Esophagus muscularis mucosa (tissue), 4 donors: ENCODE measurements at regions not wholly inside any gene's neighbourhood (a gene's known extent, or its start where the extent isn't known, plus 50 kb on each side); places are given as distances from the start of the nearest gene placed in this dataset.

Experiments
- DNase-seq: peaks from one replicate; pipeline ENCODE4 v3.0.0-alpha.2; 2017; ENCODE audit errors: extremely low spot score
- H3K27ac ChIP-seq, 4 donors: fragments of 200-600 bp; sonication (generic); replicated peaks in 1 of 4; 1 replicate in 3 of 4; 2 replicates in 1 of 4; pipeline ENCODE4 v1.5.1; 2016 to 2019; ENCODE audit warnings: mild to moderate bottlenecking in 1 of 4
- H3K27me3 ChIP-seq, 4 donors: fragments of 200-600 bp; sonication (generic); one replicate each; pipeline versions ENCODE4 v1.5.1 to v1.6.0; 2016 to 2019
- H3K36me3 ChIP-seq, 4 donors: fragments of 200-600 bp; sonication (generic); one replicate each; pipeline ENCODE4 v1.5.1; 2016 to 2019
- H3K4me1 ChIP-seq, 4 donors: fragments of 200-600 bp; sonication (generic); one replicate each; pipeline ENCODE4 v1.5.1; 2016 to 2019
- H3K4me3 ChIP-seq, 4 donors: fragments of 200-600 bp; sonication (generic); 1 replicate in 2 of 4; 2 replicates in 2 of 4; pipeline ENCODE4 v1.5.1; 2016 to 2019; ENCODE audit warnings: mild to moderate bottlenecking in 4 of 4, moderate library complexity in 1 of 4
- H3K9me3 ChIP-seq, 4 donors: fragments of 200-600 bp; sonication (generic); 1 replicate in 3 of 4; 2 replicates in 1 of 4; pipeline ENCODE4 v1.5.1; 2016 to 2019
- CTCF ChIP-seq, 3 experiments: fragments of 200-600 bp in 2 of 3; fragments of 450-650 bp in 1 of 3; sonication (generic) in 2 of 3; IDR thresholded peaks; one replicate each; pipeline ENCODE4 v1.5.1; 2017 to 2019; ENCODE audit warnings: antibody characterized with exemption in 3 of 3, mild to moderate bottlenecking in 2 of 3, moderate library complexity in 1 of 3
- EP300 ChIP-seq: sonication (generic); formaldehyde crosslinking; IDR thresholded peaks from one replicate; pipeline ENCODE4 v1.6.1; 2017; ENCODE audit warnings: antibody characterized with exemption
- POLR2A ChIP-seq: fragments of 450-650 bp; IDR thresholded peaks from one replicate; pipeline ENCODE4 v1.6.1; 2017; ENCODE audit warnings: antibody characterized with exemption, moderate library complexity, mild to moderate bottlenecking, low read depth
- POLR2AphosphoS5 ChIP-seq, 2 donors: sonication (generic); formaldehyde crosslinking; IDR thresholded peaks; one replicate each; pipeline ENCODE4 v1.6.1; 2017; ENCODE audit warnings: antibody characterized with exemption in 2 of 2
- WGBS: methylation state at CpG from one replicate; pipeline ENCODE4 v1.1.5; 2018; 5-methylcytosine and 5-hydroxymethylcytosine counted together
- intact Hi-C: fragments of 100-400 bp; cut with DNase I; formaldehyde crosslinking; loops from one replicate; pipeline ENCODE4 v1.15.1; 2023

- intact Hi-C loops = no loop called here
- Histone ChIP-seq H3K27ac (no peak overlapping the region), H3K36me3 (no peaks in the 10 kb centered on the region), H3K4me3 (no peak overlapping the region), H3K4me1 (no peaks in the 10 kb centered on the region), H3K9me3 (no peaks in the 10 kb centered on the region), H3K27me3 (peaks cover 0 to 32% (median 2%) of the 10 kb centered on the region in 4 donors)
- TF ChIP-seq POLR2AphosphoS5 (IDR thresholded peaks at IDR 0.05) (no peak), POLR2A (no peak), EP300 (no peak), CTCF (IDR thresholded peaks at IDR 0.05) (no peak)
- 88% methylated on average over 11 of the region's 15 CpGs for WGBS
- no peak for DNase-seq
Measured at GRCh38 chr7:156094350-156095146, 282.3 kb upstream of the SHH start.

GRCh38 chr7:156092307-156092706, 280.0 kb upstream of the SHH start:
- intact Hi-C loops = no loop called here

GRCh38 chr7:156091519-156092080, 279.3 kb upstream of the SHH start:
- Histone ChIP-seq H3K4me3 (no peak overlapping the region), H3K36me3 (no peaks in the 10 kb centered on the region), H3K9me3 (no peaks in the 10 kb centered on the region), H3K27me3 (peaks cover 0 to 32% (median 2%) of the 10 kb centered on the region in 4 donors), H3K27ac (no peak overlapping the region), H3K4me1 (no peaks in the 10 kb centered on the region)
- no peak for DNase-seq
- intact Hi-C loops = no loop called here
- no peak for TF ChIP-seq POLR2AphosphoS5 (IDR thresholded peaks at IDR 0.05)
- no peak for TF ChIP-seq CTCF (IDR thresholded peaks at IDR 0.05)
- no peak for TF ChIP-seq POLR2A
- no peak for TF ChIP-seq EP300
- 66% methylated on average over 4 of the region's 10 CpGs for WGBS

More at GRCh38 chr7:156092307-156092706, 280.0 kb upstream of the SHH start:
- Histone ChIP-seq H3K9me3 (no peaks in the 10 kb centered on the region), H3K36me3 (no peaks in the 10 kb centered on the region), H3K4me3 (no peak overlapping the region), H3K27ac (no peak overlapping the region), H3K27me3 (peaks cover 0 to 32% (median 2%) of the 10 kb centered on the region in 4 donors), H3K4me1 (no peaks in the 10 kb centered on the region)
- no peak for DNase-seq
- TF ChIP-seq EP300 = no peak
- no peak for TF ChIP-seq POLR2AphosphoS5 (IDR thresholded peaks at IDR 0.05)
- no peak for TF ChIP-seq CTCF (IDR thresholded peaks at IDR 0.05)
- TF ChIP-seq POLR2A = no peak
- WGBS = 81% methylated on average over 11 of the region's 11 CpGs

- intact Hi-C loops = no loop called here
- peaks cover 0 to 28% (median 2%) of the 10 kb centered on the region in 4 donors for H3K27me3 ChIP-seq
- no peaks in the 10 kb centered on the region for H3K4me1 ChIP-seq
- H3K4me3 ChIP-seq = no peak overlapping the region
- DNase-seq = no peak
- no peaks in the 10 kb centered on the region for H3K9me3 ChIP-seq
- 83% methylated on average over 6 of the region's 6 CpGs for WGBS
- no peaks in the 10 kb centered on the region for H3K36me3 ChIP-seq
- TF ChIP-seq EP300 = no peak
- no peak overlapping the region for H3K27ac ChIP-seq
Measured at GRCh38 chr7:156090988-156091387, 278.7 kb upstream of the SHH start.

GRCh38 chr7:156089222-156089621, 277.0 kb upstream of the SHH start:
- H3K27ac ChIP-seq = no peak overlapping the region
- intact Hi-C loops = no loop called here
- no peaks in the 10 kb centered on the region for H3K36me3 ChIP-seq
- peaks cover 0 to 10% (median 0%) of the 10 kb centered on the region in 4 donors for H3K27me3 ChIP-seq
- H3K9me3 ChIP-seq = no peaks in the 10 kb centered on the region
- no peak overlapping the region for H3K4me3 ChIP-seq
- 87% methylated on average over 11 of the region's 11 CpGs for WGBS
- no peaks in the 10 kb centered on the region for H3K4me1 ChIP-seq
- DNase-seq = no peak
- TF ChIP-seq CTCF (IDR thresholded peaks at IDR 0.05) (no peak), EP300 (no peak), POLR2A (no peak), POLR2AphosphoS5 (IDR thresholded peaks at IDR 0.05) (no peak)
